H1 (cell line): ENCODE measurements at regions not wholly inside any gene's neighbourhood (a gene's known extent, or its start where the extent isn't known, plus 50 kb on each side); places are given as distances from the start of the nearest gene placed in this dataset.

Experiments
- CTCF ChIA-PET: fragments of 300-600 bp; sonication (Branson Sonifier 250); formaldehyde crosslinking; loops from one replicate; lab custom pipeline; 2021; ENCODE audit not compliant: partially characterized antibody; lab: Charles Lee
- POLR2A ChIA-PET: fragments of 300-600 bp; sonication (Branson Sonifier 250); formaldehyde crosslinking; loops from one replicate; lab custom pipeline; 2021; ENCODE audit warnings: inconsistent platforms; ENCODE audit not compliant: partially characterized antibody; lab: Charles Lee
- DNase-seq, 2 experiments: peaks; one replicate each; pipeline versions ENCODE4 v3.0.0 to v3.0.0-alpha.2; 2010 to 2022; ENCODE audit warnings: low spot score in 2 of 2, low read depth in 1 of 2, mixed read lengths in 1 of 2
- FAIRE-seq: peaks from 2 replicates; lab custom pipeline; 2011; peaks lifted over from hg19 to GRCh38; lab: Jason Lieb, UNC
- H2AFZ ChIP-seq: 2 replicates; pipeline ENCODE4 v1.8.1; 2012; ENCODE audit warnings: low read length, inconsistent platforms
- H2AK5ac ChIP-seq: 2 replicates; pipeline ENCODE4 v1.6.1; 2013; ENCODE audit warnings: low read depth, low read length
- H2BK120ac ChIP-seq: replicated peaks from 2 replicates; pipeline ENCODE3; 2013; ENCODE audit warnings: low read depth, low read length, inconsistent platforms
- H2BK12ac ChIP-seq: 2 replicates; pipeline ENCODE4 v1.6.1; 2013; ENCODE audit warnings: low read depth, low read length
- H2BK15ac ChIP-seq: 2 replicates; pipeline ENCODE4 v1.6.1; 2013; ENCODE audit warnings: low read length
- H2BK20ac ChIP-seq: 2 replicates; pipeline ENCODE4 v1.6.1; 2013; ENCODE audit warnings: low read length
- H2BK5ac ChIP-seq: 2 replicates; pipeline ENCODE4 v1.6.1; 2013; ENCODE audit warnings: low read depth, low read length
- H3K14ac ChIP-seq: 2 replicates; pipeline ENCODE4 v1.6.1; 2013; ENCODE audit warnings: inconsistent platforms; ENCODE audit not compliant: insufficient read length
- H3K18ac ChIP-seq: 2 replicates; pipeline ENCODE4 v1.6.1; 2013; ENCODE audit warnings: low read length; ENCODE audit errors: extremely low read depth
- H3K23ac ChIP-seq: 2 replicates; pipeline ENCODE4 v1.6.1; 2013; ENCODE audit warnings: inconsistent platforms; ENCODE audit not compliant: insufficient read length
- H3K23me2 ChIP-seq: 2 replicates; pipeline ENCODE4 v1.6.1; 2013; ENCODE audit warnings: low read depth, low read length
- H3K27ac ChIP-seq: 2 replicates; pipeline ENCODE4 v1.6.1; 2011; ENCODE audit warnings: low read depth, low read length, inconsistent platforms
- H3K27me3 ChIP-seq, 4 experiments: replicated peaks in 1 of 4; 1 replicate in 1 of 4; 2 replicates in 3 of 4; pipeline versions ENCODE4 v1.6.1 to v1.8.1; 2011 to 2013; ENCODE audit warnings: low read length in 3 of 4, mild to moderate bottlenecking in 3 of 4, inconsistent platforms in 2 of 4, mixed read lengths in 2 of 4, moderate library complexity in 1 of 4; ENCODE audit not compliant: control insufficient read depth in 3 of 4, insufficient read depth in 3 of 4; ENCODE audit errors: extremely low read depth in 1 of 4
- H3K36me3 ChIP-seq, 4 experiments: 2 replicates each; pipeline versions ENCODE4 v1.6.1 to v1.8.1; 2011 to 2013; ENCODE audit warnings: mild to moderate bottlenecking in 4 of 4, low read length in 3 of 4, moderate library complexity in 2 of 4, control low read depth in 1 of 4, inconsistent platforms in 1 of 4; ENCODE audit not compliant: insufficient read depth in 4 of 4, control insufficient read depth in 2 of 4
- H3K4ac ChIP-seq: replicated peaks from 2 replicates; pipeline ENCODE3; 2013; ENCODE audit warnings: low read length, low read depth, mixed read lengths, inconsistent platforms; ENCODE audit not compliant: insufficient read length
- H3K4me1 ChIP-seq, 4 experiments: replicated peaks in 1 of 4; 1 replicate in 1 of 4; 2 replicates in 3 of 4; pipeline versions ENCODE4 v1.6.1 to v1.8.1; 2011 to 2013; ENCODE audit warnings: low read length in 3 of 4, inconsistent platforms in 2 of 4, mixed read lengths in 1 of 4; ENCODE audit not compliant: insufficient read depth in 4 of 4, control insufficient read depth in 3 of 4
- H3K4me2 ChIP-seq, 2 experiments: 2 replicates each; pipeline versions ENCODE4 v1.6.1 to v1.8.1; 2011 to 2013; ENCODE audit warnings: low read depth in 2 of 2, low read length in 2 of 2, control low read depth in 1 of 2, inconsistent platforms in 1 of 2, mild to moderate bottlenecking in 1 of 2; ENCODE audit not compliant: insufficient read depth in 1 of 2
- H3K4me3 ChIP-seq, 4 experiments: fragments of 200-600, 300-600 bp in 1 of 4; sonication (generic), shearing (Covaris generic), sonication (Bioruptor Twin) in 1 of 4; 2 replicates each; pipeline versions ENCODE4 v1.5.1 to v1.8.1; 2011 to 2016; ENCODE audit warnings: low read length in 4 of 4, low read depth in 3 of 4, control low read depth in 2 of 4, inconsistent platforms in 2 of 4, mild to moderate bottlenecking in 2 of 4, mixed read lengths in 1 of 4, moderate library complexity in 1 of 4; ENCODE audit not compliant: insufficient read depth in 2 of 4; ENCODE audit errors: extremely low read depth in 1 of 4
- H3K56ac ChIP-seq: replicated peaks from 2 replicates; pipeline ENCODE3; 2013; ENCODE audit warnings: low read depth, mild to moderate bottlenecking, mixed read lengths, low read length, inconsistent platforms; ENCODE audit not compliant: insufficient read length
- H3K79me1 ChIP-seq: 2 replicates; pipeline ENCODE4 v1.6.1; 2013; ENCODE audit warnings: low read depth, low read length, control low read depth
- H3K79me2 ChIP-seq, 2 experiments: 2 replicates each; pipeline versions ENCODE4 v1.6.1 to v1.8.1; 2012 to 2013; ENCODE audit warnings: low read length in 2 of 2, mild to moderate bottlenecking in 2 of 2, inconsistent platforms in 1 of 2; ENCODE audit not compliant: insufficient read depth in 2 of 2, control insufficient read depth in 1 of 2
- H3K9ac ChIP-seq, 4 experiments: replicated peaks in 1 of 4; 1 replicate in 1 of 4; 2 replicates in 3 of 4; pipeline versions ENCODE4 v1.6.1 to v1.8.1; 2011 to 2013; ENCODE audit warnings: low read depth in 3 of 4, low read length in 3 of 4, control low read depth in 2 of 4, mild to moderate bottlenecking in 2 of 4, moderate library complexity in 2 of 4, inconsistent platforms in 1 of 4; ENCODE audit errors: extremely low read depth in 1 of 4
- H3K9me3 ChIP-seq, 2 experiments: 2 replicates each; pipeline versions ENCODE4 v1.6.1 to v1.8.1; 2012 to 2013; ENCODE audit warnings: mild to moderate bottlenecking in 2 of 2, moderate library complexity in 2 of 2, control low read depth in 1 of 2, inconsistent platforms in 1 of 2, low read depth in 1 of 2, low read length in 1 of 2, mixed read lengths in 1 of 2; ENCODE audit not compliant: insufficient read depth in 2 of 2
- H4K20me1 ChIP-seq, 2 experiments: replicated peaks in 1 of 2; 2 replicates each; pipeline versions ENCODE3 to v1.8.1; 2011 to 2013; ENCODE audit warnings: inconsistent platforms in 2 of 2, low read length in 2 of 2, mild to moderate bottlenecking in 1 of 2; ENCODE audit not compliant: insufficient read depth in 2 of 2, control insufficient read depth in 1 of 2
- H4K5ac ChIP-seq: 2 replicates; pipeline ENCODE4 v1.6.1; 2013; ENCODE audit warnings: low read length, low read depth, mixed read lengths, inconsistent platforms; ENCODE audit not compliant: insufficient read length
- H4K8ac ChIP-seq: 2 replicates; pipeline ENCODE4 v1.8.0; 2013; ENCODE audit warnings: mild to moderate bottlenecking, moderate library complexity, low read length, inconsistent platforms; ENCODE audit not compliant: insufficient read depth; ENCODE audit errors: extremely low read depth
- H4K91ac ChIP-seq: replicated peaks from 2 replicates; pipeline ENCODE3; 2013; ENCODE audit warnings: low read length, mixed read lengths, inconsistent platforms; ENCODE audit not compliant: insufficient read length
- CHD1 ChIP-seq: IDR thresholded peaks from 2 replicates; pipeline ENCODE4 v1.6.1; 2012; ENCODE audit warnings: low read depth, low read length, improper control_type of control experiment
- EGR1 ChIP-seq: IDR thresholded peaks from 2 replicates; pipeline ENCODE4 v1.6.1; 2011; ENCODE audit warnings: low read depth, low read length, borderline replicate concordance
- FOSL1 ChIP-seq: IDR thresholded peaks from 2 replicates; pipeline ENCODE4 v1.6.1; 2011; ENCODE audit warnings: mild to moderate bottlenecking, low read depth, low read length, moderate library complexity; ENCODE audit not compliant: insufficient read depth
- MAX ChIP-seq: IDR thresholded peaks from 2 replicates; pipeline ENCODE4 v1.6.1; 2012; ENCODE audit warnings: inconsistent platforms
- NANOG ChIP-seq: IDR thresholded peaks from 2 replicates; pipeline ENCODE4 v1.6.1; 2011; ENCODE audit warnings: low read length, low read depth, mild to moderate bottlenecking, inconsistent platforms; ENCODE audit not compliant: insufficient read depth, poor library complexity, severe bottlenecking
- PHF8 ChIP-seq: fragments of 200-600 bp; sonication (generic); conservative IDR thresholded peaks from 2 replicates; pipeline ENCODE4 v1.7.1; 2012; ENCODE audit warnings: low read depth, mild to moderate bottlenecking, inconsistent platforms, low read length, moderate library complexity
- SIN3A ChIP-seq, 2 experiments: IDR thresholded peaks in 1 of 2; conservative IDR thresholded peaks in 1 of 2; 2 replicates each; pipeline ENCODE4 v1.6.1; 2011 to 2012; ENCODE audit warnings: low read length in 2 of 2, improper control_type of control experiment in 1 of 2, low read depth in 1 of 2, mild to moderate bottlenecking in 1 of 2
- WGBS, 2 experiments: shearing (Covaris generic) in 1 of 2; methylation state at CpG; one replicate each; pipeline versions ENCODE4 v1.1.6 to v1.1.7; 2013 to 2015; ENCODE audit warnings: low lambda C conversion rate in 2 of 2, mixed read lengths in 2 of 2, inconsistent platforms in 1 of 2, low coverage in 1 of 2, missing lambda C conversion rate in 1 of 2; ENCODE audit not compliant: insufficient replicate concordance in 2 of 2, insufficient coverage in 1 of 2, insufficient read length in 1 of 2; ENCODE audit errors: extremely low coverage in 1 of 2, missing lambda C conversion rate in 1 of 2; 5-methylcytosine and 5-hydroxymethylcytosine counted together

GRCh38 chr2:220090050-220090449 is 462.6 kb downstream of the SLC4A3 start:
- H3K4ac ChIP-seq = no peak overlapping the region
- POLR2A ChIA-PET = no interaction called here

More at GRCh38 chr2:220090050-220090449, 462.6 kb downstream of the SLC4A3 start:
- no peaks in the 10 kb centered on the region for H3K79me2 ChIP-seq
- H3K4me2 ChIP-seq = no peak overlapping the region
- no peak overlapping the region for H2BK120ac ChIP-seq
- no peaks in the 10 kb centered on the region for H3K27me3 ChIP-seq
- H2AFZ ChIP-seq = no peak overlapping the region
- no peak overlapping the region for H4K5ac ChIP-seq
- H3K79me1 ChIP-seq = no peaks in the 10 kb centered on the region
- no peak overlapping the region for H2BK12ac ChIP-seq
- H3K4me3 ChIP-seq = no peak overlapping the region
- no peak overlapping the region for H4K8ac ChIP-seq
- H3K9ac ChIP-seq = no peak overlapping the region
- CTCF ChIA-PET = no interaction called here
- no peak overlapping the region for H3K14ac ChIP-seq
- no peaks in the 10 kb centered on the region for H3K4me1 ChIP-seq
- H3K36me3 ChIP-seq = no peaks in the 10 kb centered on the region
- H3K23ac ChIP-seq = no peak overlapping the region
- WGBS, 2 experiments = 93% methylated on average over 3 of the region's 3 CpGs; no CpG with 5 or more reads in 1 of the 2 experiments
- no peak overlapping the region for H3K27ac ChIP-seq
- no peak overlapping the region for H2BK15ac ChIP-seq
- H3K9me3 ChIP-seq = no peaks in the 10 kb centered on the region
- no peak for DNase-seq
- no peak overlapping the region for H3K56ac ChIP-seq
- no peak overlapping the region for H3K18ac ChIP-seq
- no peak for FAIRE-seq
- no peak for TF ChIP-seq NANOG
- no peak for TF ChIP-seq PHF8
- TF ChIP-seq MAX = no peak
- no peak for TF ChIP-seq FOSL1
- TF ChIP-seq SIN3A (conservative IDR thresholded peaks at IDR 0.05 in 1 of 2, IDR thresholded peaks at IDR 0.05 in 1 of 2; ENCODE audit: low read depth in 1 of 2, low read length in 2 of 2) = no peak
- no peak for TF ChIP-seq CHD1
- TF ChIP-seq EGR1 = no peak
- H4K20me1 ChIP-seq = no peaks in the 10 kb centered on the region
- no peak overlapping the region for H4K91ac ChIP-seq
- H3K23me2 ChIP-seq = no peaks in the 10 kb centered on the region
- no peak overlapping the region for H2AK5ac ChIP-seq
- H2BK20ac ChIP-seq = no peak overlapping the region
- no peak overlapping the region for H2BK5ac ChIP-seq
